HepG2 (cell line): ENCODE measurements at regions not wholly inside any gene's neighbourhood (a gene's known extent, or its start where the extent isn't known, plus 50 kb on each side); places are given as distances from the start of the nearest gene placed in this dataset.

Experiments used
- ATAD3A ChIP-seq: sonication (generic); formaldehyde crosslinking; IDR thresholded peaks from 2 replicates; pipeline ENCODE4 v1.4.0; 2020; ENCODE audit warnings: missing genetic modification reagents
- CREB1 ChIP-seq, 2 experiments: fragments of 450-650 bp in 1 of 2; IDR thresholded peaks; 2 replicates each; pipeline ENCODE4 v1.6.1; 2016 to 2017; ENCODE audit warnings: control low read depth in 1 of 2, mild to moderate bottlenecking in 1 of 2, missing compliant biosample characterization in 1 of 2, missing genetic modification characterization in 1 of 2
- FOXP1 ChIP-seq, 2 experiments: fragments of 450-650 bp in 1 of 2; IDR thresholded peaks; 2 replicates each; pipeline ENCODE4 v1.6.1; 2017 to 2018; ENCODE audit warnings: antibody characterized with exemption in 1 of 2
- HDAC1 ChIP-seq: sonication (generic); formaldehyde crosslinking; IDR thresholded peaks from 2 replicates; pipeline ENCODE4 v1.5.1; 2020; ENCODE audit warnings: mild to moderate bottlenecking, missing genetic modification reagents
- HES4 ChIP-seq: sonication (generic); formaldehyde crosslinking; IDR thresholded peaks from 2 replicates; pipeline ENCODE4 v1.9.0; 2021; ENCODE audit warnings: mild to moderate bottlenecking, missing genetic modification reagents, borderline replicate concordance
- HHEX ChIP-seq: IDR thresholded peaks from 2 replicates; pipeline ENCODE4 v1.6.1; 2016; ENCODE audit warnings: control low read depth
- HMG20A ChIP-seq: IDR thresholded peaks from 2 replicates; pipeline ENCODE4 v1.6.1; 2016; ENCODE audit warnings: borderline replicate concordance
- NRL ChIP-seq: sonication (generic); formaldehyde crosslinking; IDR thresholded peaks from 2 replicates; pipeline ENCODE4 v1.5.0; 2020; ENCODE audit warnings: missing genetic modification reagents, mild to moderate bottlenecking, moderate library complexity, borderline replicate concordance
- ONECUT2 ChIP-seq: sonication (generic); formaldehyde crosslinking; IDR thresholded peaks from 2 replicates; pipeline ENCODE4 v1.4.0; 2020; ENCODE audit warnings: missing genetic modification reagents
- SOX13 ChIP-seq, 3 experiments: fragments of 450-650 bp in 1 of 3; sonication (generic) in 1 of 3; formaldehyde crosslinking in 1 of 3; IDR thresholded peaks in 2 of 3; conservative IDR thresholded peaks in 1 of 3; 2 replicates each; pipeline versions ENCODE4 v1.5.0 to v1.6.1; 2016 to 2020; ENCODE audit warnings: antibody characterized with exemption in 1 of 3, mild to moderate bottlenecking in 1 of 3, missing compliant biosample characterization in 1 of 3, missing genetic modification reagents in 1 of 3, moderate library complexity in 1 of 3
- SOX6 ChIP-seq, 2 experiments: fragments of 450-650 bp in 1 of 2; sonication (generic) in 1 of 2; formaldehyde crosslinking in 1 of 2; IDR thresholded peaks; 2 replicates each; pipeline versions ENCODE4 v1.4.0 to v1.6.1; 2017 to 2020; ENCODE audit warnings: antibody characterized with exemption in 1 of 2, mild to moderate bottlenecking in 1 of 2, missing genetic modification reagents in 1 of 2
- ZEB1 ChIP-seq: IDR thresholded peaks from 2 replicates; pipeline ENCODE4 v1.6.1; 2012; ENCODE audit warnings: mild to moderate bottlenecking, low read depth, inconsistent platforms; ENCODE audit not compliant: insufficient replicate concordance
- ZFP90 ChIP-seq: sonication (generic); formaldehyde crosslinking; IDR thresholded peaks from 2 replicates; pipeline ENCODE4 v1.8.0; 2022; ENCODE audit warnings: missing genetic modification reagents, mild to moderate bottlenecking, inconsistent platforms, borderline replicate concordance
- ZNF572 ChIP-seq: sonication (generic); formaldehyde crosslinking; IDR thresholded peaks from 2 replicates; pipeline ENCODE4 v1.5.1; 2020; ENCODE audit warnings: mild to moderate bottlenecking, missing genetic modification reagents
- ZNF615 ChIP-seq: sonication (generic); formaldehyde crosslinking; IDR thresholded peaks from 2 replicates; pipeline ENCODE4 v1.5.0; 2020; ENCODE audit warnings: mild to moderate bottlenecking, missing genetic modification reagents, borderline replicate concordance
- TF ChIP-seq, protein P1 (sequence below): sonication (generic); formaldehyde crosslinking; IDR thresholded peaks from 2 replicates; pipeline ENCODE4 v1.9.0; 2021; ENCODE audit warnings: mild to moderate bottlenecking, missing genetic modification reagents
- TF ChIP-seq, protein P2 (sequence below): sonication (generic); formaldehyde crosslinking; IDR thresholded peaks from 2 replicates; pipeline ENCODE4 v1.5.1; 2020; ENCODE audit warnings: mild to moderate bottlenecking, missing genetic modification reagents, borderline replicate concordance

- TF ChIP-seq, protein P1, sequence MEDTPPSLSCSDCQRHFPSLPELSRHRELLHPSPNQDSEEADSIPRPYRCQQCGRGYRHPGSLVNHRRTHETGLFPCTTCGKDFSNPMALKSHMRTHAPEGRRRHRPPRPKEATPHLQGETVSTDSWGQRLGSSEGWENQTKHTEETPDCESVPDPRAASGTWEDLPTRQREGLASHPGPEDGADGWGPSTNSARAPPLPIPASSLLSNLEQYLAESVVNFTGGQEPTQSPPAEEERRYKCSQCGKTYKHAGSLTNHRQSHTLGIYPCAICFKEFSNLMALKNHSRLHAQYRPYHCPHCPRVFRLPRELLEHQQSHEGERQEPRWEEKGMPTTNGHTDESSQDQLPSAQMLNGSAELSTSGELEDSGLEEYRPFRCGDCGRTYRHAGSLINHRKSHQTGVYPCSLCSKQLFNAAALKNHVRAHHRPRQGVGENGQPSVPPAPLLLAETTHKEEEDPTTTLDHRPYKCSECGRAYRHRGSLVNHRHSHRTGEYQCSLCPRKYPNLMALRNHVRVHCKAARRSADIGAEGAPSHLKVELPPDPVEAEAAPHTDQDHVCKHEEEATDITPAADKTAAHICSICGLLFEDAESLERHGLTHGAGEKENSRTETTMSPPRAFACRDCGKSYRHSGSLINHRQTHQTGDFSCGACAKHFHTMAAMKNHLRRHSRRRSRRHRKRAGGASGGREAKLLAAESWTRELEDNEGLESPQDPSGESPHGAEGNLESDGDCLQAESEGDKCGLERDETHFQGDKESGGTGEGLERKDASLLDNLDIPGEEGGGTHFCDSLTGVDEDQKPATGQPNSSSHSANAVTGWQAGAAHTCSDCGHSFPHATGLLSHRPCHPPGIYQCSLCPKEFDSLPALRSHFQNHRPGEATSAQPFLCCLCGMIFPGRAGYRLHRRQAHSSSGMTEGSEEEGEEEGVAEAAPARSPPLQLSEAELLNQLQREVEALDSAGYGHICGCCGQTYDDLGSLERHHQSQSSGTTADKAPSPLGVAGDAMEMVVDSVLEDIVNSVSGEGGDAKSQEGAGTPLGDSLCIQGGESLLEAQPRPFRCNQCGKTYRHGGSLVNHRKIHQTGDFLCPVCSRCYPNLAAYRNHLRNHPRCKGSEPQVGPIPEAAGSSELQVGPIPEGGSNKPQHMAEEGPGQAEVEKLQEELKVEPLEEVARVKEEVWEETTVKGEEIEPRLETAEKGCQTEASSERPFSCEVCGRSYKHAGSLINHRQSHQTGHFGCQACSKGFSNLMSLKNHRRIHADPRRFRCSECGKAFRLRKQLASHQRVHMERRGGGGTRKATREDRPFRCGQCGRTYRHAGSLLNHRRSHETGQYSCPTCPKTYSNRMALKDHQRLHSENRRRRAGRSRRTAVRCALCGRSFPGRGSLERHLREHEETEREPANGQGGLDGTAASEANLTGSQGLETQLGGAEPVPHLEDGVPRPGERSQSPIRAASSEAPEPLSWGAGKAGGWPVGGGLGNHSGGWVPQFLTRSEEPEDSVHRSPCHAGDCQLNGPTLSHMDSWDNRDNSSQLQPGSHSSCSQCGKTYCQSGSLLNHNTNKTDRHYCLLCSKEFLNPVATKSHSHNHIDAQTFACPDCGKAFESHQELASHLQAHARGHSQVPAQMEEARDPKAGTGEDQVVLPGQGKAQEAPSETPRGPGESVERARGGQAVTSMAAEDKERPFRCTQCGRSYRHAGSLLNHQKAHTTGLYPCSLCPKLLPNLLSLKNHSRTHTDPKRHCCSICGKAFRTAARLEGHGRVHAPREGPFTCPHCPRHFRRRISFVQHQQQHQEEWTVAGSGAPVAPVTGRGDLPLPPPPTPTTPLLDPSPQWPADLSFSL, result no peak
- TF ChIP-seq HDAC1 (CRISPR knock-in tag), result no peak
- no peak for TF ChIP-seq ZFP90
- no peak for TF ChIP-seq ZNF615
- no peak for TF ChIP-seq ZNF572
- no peak for TF ChIP-seq HHEX (CRISPR knock-in tag)
- TF ChIP-seq ATAD3A, result no peak
- TF ChIP-seq, protein P2, sequence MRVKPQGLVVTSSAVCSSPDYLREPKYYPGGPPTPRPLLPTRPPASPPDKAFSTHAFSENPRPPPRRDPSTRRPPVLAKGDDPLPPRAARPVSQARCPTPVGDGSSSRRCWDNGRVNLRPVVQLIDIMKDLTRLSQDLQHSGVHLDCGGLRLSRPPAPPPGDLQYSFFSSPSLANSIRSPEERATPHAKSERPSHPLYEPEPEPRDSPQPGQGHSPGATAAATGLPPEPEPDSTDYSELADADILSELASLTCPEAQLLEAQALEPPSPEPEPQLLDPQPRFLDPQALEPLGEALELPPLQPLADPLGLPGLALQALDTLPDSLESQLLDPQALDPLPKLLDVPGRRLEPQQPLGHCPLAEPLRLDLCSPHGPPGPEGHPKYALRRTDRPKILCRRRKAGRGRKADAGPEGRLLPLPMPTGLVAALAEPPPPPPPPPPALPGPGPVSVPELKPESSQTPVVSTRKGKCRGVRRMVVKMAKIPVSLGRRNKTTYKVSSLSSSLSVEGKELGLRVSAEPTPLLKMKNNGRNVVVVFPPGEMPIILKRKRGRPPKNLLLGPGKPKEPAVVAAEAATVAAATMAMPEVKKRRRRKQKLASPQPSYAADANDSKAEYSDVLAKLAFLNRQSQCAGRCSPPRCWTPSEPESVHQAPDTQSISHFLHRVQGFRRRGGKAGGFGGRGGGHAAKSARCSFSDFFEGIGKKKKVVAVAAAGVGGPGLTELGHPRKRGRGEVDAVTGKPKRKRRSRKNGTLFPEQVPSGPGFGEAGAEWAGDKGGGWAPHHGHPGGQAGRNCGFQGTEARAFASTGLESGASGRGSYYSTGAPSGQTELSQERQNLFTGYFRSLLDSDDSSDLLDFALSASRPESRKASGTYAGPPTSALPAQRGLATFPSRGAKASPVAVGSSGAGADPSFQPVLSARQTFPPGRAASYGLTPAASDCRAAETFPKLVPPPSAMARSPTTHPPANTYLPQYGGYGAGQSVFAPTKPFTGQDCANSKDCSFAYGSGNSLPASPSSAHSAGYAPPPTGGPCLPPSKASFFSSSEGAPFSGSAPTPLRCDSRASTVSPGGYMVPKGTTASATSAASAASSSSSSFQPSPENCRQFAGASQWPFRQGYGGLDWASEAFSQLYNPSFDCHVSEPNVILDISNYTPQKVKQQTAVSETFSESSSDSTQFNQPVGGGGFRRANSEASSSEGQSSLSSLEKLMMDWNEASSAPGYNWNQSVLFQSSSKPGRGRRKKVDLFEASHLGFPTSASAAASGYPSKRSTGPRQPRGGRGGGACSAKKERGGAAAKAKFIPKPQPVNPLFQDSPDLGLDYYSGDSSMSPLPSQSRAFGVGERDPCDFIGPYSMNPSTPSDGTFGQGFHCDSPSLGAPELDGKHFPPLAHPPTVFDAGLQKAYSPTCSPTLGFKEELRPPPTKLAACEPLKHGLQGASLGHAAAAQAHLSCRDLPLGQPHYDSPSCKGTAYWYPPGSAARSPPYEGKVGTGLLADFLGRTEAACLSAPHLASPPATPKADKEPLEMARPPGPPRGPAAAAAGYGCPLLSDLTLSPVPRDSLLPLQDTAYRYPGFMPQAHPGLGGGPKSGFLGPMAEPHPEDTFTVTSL (CRISPR knock-in tag), result no peak; the same call in 1 of the 2 replicates
- no peak for TF ChIP-seq SOX13 (IDR thresholded peaks at IDR 0.05)
- peak in 1 of 2 experiments; percentile 38; a peak in 1 of 4 replicates for TF ChIP-seq SOX13 (CRISPR knock-in tag; conservative IDR thresholded peaks at IDR 0.05 in 1 of 2, IDR thresholded peaks at IDR 0.05 in 1 of 2)
- no peak for TF ChIP-seq NRL (CRISPR knock-in tag)
- TF ChIP-seq ONECUT2 (CRISPR knock-in tag), result peak; percentile 70
- no peak for TF ChIP-seq CREB1 (IDR thresholded peaks at IDR 0.05)
- peak; percentile 50; the same call in 1 of the 2 replicates for TF ChIP-seq CREB1 (CRISPR knock-in tag; IDR thresholded peaks at IDR 0.05)
- 0 out of 2 replicates have a peak, but pooled peaks have one; percentile 13 for TF ChIP-seq HMG20A (CRISPR knock-in tag)
- no peak for TF ChIP-seq HES4 (CRISPR knock-in tag)
- no peak for TF ChIP-seq FOXP1 (IDR thresholded peaks at IDR 0.05)
- peak; percentile 75 for TF ChIP-seq FOXP1 (CRISPR knock-in tag; IDR thresholded peaks at IDR 0.05)
- no peak for TF ChIP-seq SOX6 (IDR thresholded peaks at IDR 0.05)
- peak; percentile 30; the same call in 1 of the 2 replicates for TF ChIP-seq SOX6 (CRISPR knock-in tag; IDR thresholded peaks at IDR 0.05)
- TF ChIP-seq ZEB1, result peak; percentile 45
Measured at GRCh38 chr7:52006674-52007073, 690.1 kb upstream of the COBL start (continued).
